ENCODE measurements at regions not wholly inside any gene's neighbourhood (a gene's known extent, or its start where the extent isn't known, plus 50 kb on each side); places are given as distances from the start of the nearest gene placed in this dataset.
"Not testable (repeated sequence)": the region's sequence is repeated elsewhere in the genome, so short reads cannot be mapped to it uniquely, and the experiment has no call there.

- Histone ChIP-seq H3K4me3 (no peak overlapping the region), H3K36me3 (no peaks in the 10 kb centered on the region), H3K27me3 (replicated peaks; ENCODE audit: insufficient read depth) (no peaks in the 10 kb centered on the region), H3K9me3 (no peaks in the 10 kb centered on the region), H3K27ac (no peak overlapping the region), H3K4me1 (ENCODE audit: control insufficient read depth in 1 of 2, low read depth in 2 of 2) (peaks cover 3 to 15% of the 10 kb centered on the region in 2 donors)
- ATAC-seq (ENCODE audit: insufficient number of reproducible peaks, low FRiP score, low read depth) = no peak
- DNase-seq (ENCODE audit: low spot score) = no peak
- no peak for TF ChIP-seq CTCF (IDR thresholded peaks at IDR 0.05)
Measured at GRCh38 chr13:37510441-37510840, 88.1 kb downstream of the POSTN start.

GRCh38 chr13:37505531-37505930 is 93.0 kb downstream of the POSTN start:
- Histone ChIP-seq H3K27ac (no peak overlapping the region), H3K9me3 (no peaks in the 10 kb centered on the region), H3K27me3 (replicated peaks; ENCODE audit: insufficient read depth) (no peaks in the 10 kb centered on the region), H3K4me3 (no peak overlapping the region), H3K36me3 (no peaks in the 10 kb centered on the region), H3K4me1 (ENCODE audit: control insufficient read depth in 1 of 2, low read depth in 2 of 2) (no peaks in the 10 kb centered on the region)
- no peak for DNase-seq (ENCODE audit: low spot score)
- ATAC-seq (ENCODE audit: insufficient number of reproducible peaks, low FRiP score, low read depth) = no peak
- no peak for TF ChIP-seq CTCF (IDR thresholded peaks at IDR 0.05)

- H3K27ac ChIP-seq = no peak overlapping the region
- no peaks in the 10 kb centered on the region for H3K36me3 ChIP-seq
- no peak for ATAC-seq (ENCODE audit: insufficient number of reproducible peaks, low FRiP score, low read depth)
- no peaks in the 10 kb centered on the region for H3K27me3 ChIP-seq (replicated peaks; ENCODE audit: insufficient read depth)
- H3K9me3 ChIP-seq = no peaks in the 10 kb centered on the region
- H3K4me1 ChIP-seq (ENCODE audit: control insufficient read depth in 1 of 2, low read depth in 2 of 2) = no peaks in the 10 kb centered on the region
- no peak overlapping the region for H3K4me3 ChIP-seq
- TF ChIP-seq CTCF (IDR thresholded peaks at IDR 0.05) = no peak
- DNase-seq (ENCODE audit: low spot score) = no peak
Measured at GRCh38 chr13:37504251-37504650, 94.3 kb downstream of the POSTN start.

GRCh38 chr13:37503287-37503686 is 95.3 kb downstream of the POSTN start:
- Histone ChIP-seq H3K9me3 (no peaks in the 10 kb centered on the region), H3K4me1 (ENCODE audit: control insufficient read depth in 1 of 2, low read depth in 2 of 2) (no peaks in the 10 kb centered on the region), H3K36me3 (no peaks in the 10 kb centered on the region), H3K27me3 (replicated peaks; ENCODE audit: insufficient read depth) (no peaks in the 10 kb centered on the region), H3K4me3 (no peak overlapping the region), H3K27ac (no peak overlapping the region)
- no peak for TF ChIP-seq CTCF (IDR thresholded peaks at IDR 0.05)
- ATAC-seq (ENCODE audit: insufficient number of reproducible peaks, low FRiP score, low read depth) = no peak
- no peak for DNase-seq (ENCODE audit: low spot score)

GRCh38 chr13:37502303-37502993 is 96.1 kb downstream of the POSTN start:
- not testable (repeated sequence) for H3K4me1 ChIP-seq (ENCODE audit: control insufficient read depth in 1 of 2, low read depth in 2 of 2); H3K36me3 ChIP-seq; DNase-seq (ENCODE audit: low spot score); ATAC-seq (ENCODE audit: insufficient number of reproducible peaks, low FRiP score, low read depth); H3K4me3 ChIP-seq; H3K9me3 ChIP-seq; H3K27ac ChIP-seq; H3K27me3 ChIP-seq (replicated peaks; ENCODE audit: insufficient read depth)

- Histone ChIP-seq H3K9me3 (no peaks in the 10 kb centered on the region), H3K4me3 (no peak overlapping the region), H3K36me3 (no peaks in the 10 kb centered on the region), H3K4me1 (ENCODE audit: control insufficient read depth in 1 of 2, low read depth in 2 of 2) (no peaks in the 10 kb centered on the region), H3K27ac (no peak overlapping the region), H3K27me3 (replicated peaks; ENCODE audit: insufficient read depth) (no peaks in the 10 kb centered on the region)
- DNase-seq (ENCODE audit: low spot score) (no peak), ATAC-seq (ENCODE audit: insufficient number of reproducible peaks, low FRiP score, low read depth) (no peak)
- no peak for TF ChIP-seq CTCF (IDR thresholded peaks at IDR 0.05)
Measured at GRCh38 chr13:37501187-37501586, 97.4 kb downstream of the POSTN start.

Measured in thoracic aorta (tissue), 2 donors.